NOMO-1 treated with DMSO at 0.1 percent for 48 hours (cell line): ENCODE measurements at regions not wholly inside any gene's neighbourhood (a gene's known extent, or its start where the extent isn't known, plus 50 kb on each side); places are given as distances from the start of the nearest gene placed in this dataset.
"Not testable (repeated sequence)": the region's sequence is repeated elsewhere in the genome, so short reads cannot be mapped to it uniquely, and the experiment has no call there.

Source experiments
- DNase-seq: peaks from one replicate; lab custom pipeline; 2025; ENCODE audit not compliant: unreplicated experiment; lab: John Stamatoyannopoulos, UW

- DNase-seq = no peak
Measured at GRCh38 chr4:152197211-152197610, 338.7 kb downstream of the FBXW7 start.

GRCh38 chr4:152195888-152196287, 340.0 kb downstream of the FBXW7 start:
- no peak for DNase-seq

DNA sequence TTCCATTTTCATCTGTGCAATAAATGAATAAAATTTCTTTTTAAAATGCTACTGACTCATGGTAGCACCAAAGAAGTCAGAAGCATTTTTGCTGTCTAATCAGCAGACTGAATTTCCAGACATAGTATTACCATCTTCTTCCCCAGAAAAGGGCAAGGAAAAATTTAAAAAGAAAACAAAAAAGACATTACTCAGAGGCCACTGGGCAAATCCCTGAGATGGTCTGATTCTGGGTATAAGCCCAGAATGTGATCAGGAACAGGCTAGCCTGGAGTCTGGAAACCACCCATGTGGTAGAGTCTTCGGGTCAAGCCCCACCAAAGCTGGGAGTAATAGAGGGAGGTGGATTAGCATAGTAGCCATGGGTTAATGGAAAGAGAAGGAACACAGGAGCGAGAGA, 342.8 kb downstream of the FBXW7 start:
- no peak for DNase-seq

DNA sequence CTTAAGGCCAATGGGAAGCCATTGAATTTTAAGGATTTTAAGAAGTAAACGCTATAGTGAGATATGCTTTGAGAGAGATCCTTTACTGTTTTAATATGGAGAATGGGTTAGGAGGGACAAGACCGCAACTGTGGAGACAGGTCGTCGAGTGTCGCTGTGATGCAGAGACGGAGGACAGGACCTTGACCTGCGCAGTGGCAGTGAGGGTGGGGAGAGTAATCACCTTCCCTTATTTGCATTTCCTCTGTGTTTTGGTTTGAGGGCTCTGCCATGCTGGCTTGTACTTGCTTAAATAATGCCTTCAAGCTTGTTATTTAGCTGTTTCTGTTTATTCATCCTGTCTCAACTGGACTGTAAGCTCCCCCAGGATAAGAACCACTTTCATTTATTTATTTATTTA, 345.0 kb downstream of the FBXW7 start:
- DNase-seq = no peak

DNA sequence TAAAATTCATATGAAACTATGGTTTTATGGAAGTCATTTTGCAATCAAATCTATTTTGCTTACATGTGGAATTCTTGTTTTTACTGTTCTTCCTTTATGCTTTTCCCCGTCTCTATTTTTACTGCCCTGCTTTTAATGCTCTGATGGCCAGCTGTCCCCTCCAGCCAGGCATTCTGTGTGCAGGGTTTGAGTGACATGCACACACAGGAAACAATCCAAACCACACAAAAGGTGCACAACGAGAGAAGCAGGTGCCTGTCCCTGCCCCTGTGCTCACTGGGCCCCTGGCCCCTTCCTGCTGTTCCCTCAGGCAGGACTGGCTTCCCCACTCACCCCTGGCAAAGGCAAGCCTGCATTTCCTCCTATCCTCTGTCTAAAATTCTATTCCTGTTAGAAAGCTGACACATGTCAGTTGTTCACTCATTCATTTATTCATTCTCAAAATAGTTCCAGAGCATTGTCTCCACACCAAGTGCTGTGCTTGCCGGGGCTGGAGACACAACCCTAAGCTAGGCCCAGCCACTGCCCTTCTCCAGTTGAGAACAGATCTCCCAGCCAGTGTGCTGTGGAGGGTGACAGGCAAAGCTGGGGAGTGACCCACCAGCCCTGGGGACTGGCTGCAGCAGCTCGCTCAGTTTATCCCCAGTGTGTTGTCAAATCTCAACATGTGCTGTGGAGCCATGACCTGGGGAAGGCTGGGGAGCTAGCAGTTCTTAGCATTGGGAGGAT, 346.3 kb downstream of the FBXW7 start:
- no peak for DNase-seq

- DNase-seq = no peak
Measured at GRCh38 chr4:152188801-152189200, 347.1 kb downstream of the FBXW7 start.

DNA sequence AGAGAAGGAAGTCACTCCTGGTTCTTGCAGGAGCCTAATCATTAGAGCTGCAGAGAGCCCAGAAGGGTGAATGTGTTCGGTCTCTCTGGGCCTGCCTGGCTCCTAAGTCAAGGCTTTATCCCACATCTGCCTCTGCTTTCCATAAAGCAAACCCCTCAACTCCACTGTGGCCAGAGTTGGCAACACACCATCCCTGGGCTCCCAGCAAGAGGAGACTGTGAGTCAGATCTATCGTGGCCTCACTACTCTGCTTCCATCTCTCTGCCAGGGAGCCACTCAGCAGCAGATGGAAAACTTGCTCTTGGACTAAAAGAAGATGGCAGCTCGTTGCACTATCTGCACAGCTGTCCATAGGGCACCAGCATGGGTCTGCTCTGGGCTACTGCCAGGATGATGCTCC, 348.2 kb downstream of the FBXW7 start:
- no peak for DNase-seq

DNA sequence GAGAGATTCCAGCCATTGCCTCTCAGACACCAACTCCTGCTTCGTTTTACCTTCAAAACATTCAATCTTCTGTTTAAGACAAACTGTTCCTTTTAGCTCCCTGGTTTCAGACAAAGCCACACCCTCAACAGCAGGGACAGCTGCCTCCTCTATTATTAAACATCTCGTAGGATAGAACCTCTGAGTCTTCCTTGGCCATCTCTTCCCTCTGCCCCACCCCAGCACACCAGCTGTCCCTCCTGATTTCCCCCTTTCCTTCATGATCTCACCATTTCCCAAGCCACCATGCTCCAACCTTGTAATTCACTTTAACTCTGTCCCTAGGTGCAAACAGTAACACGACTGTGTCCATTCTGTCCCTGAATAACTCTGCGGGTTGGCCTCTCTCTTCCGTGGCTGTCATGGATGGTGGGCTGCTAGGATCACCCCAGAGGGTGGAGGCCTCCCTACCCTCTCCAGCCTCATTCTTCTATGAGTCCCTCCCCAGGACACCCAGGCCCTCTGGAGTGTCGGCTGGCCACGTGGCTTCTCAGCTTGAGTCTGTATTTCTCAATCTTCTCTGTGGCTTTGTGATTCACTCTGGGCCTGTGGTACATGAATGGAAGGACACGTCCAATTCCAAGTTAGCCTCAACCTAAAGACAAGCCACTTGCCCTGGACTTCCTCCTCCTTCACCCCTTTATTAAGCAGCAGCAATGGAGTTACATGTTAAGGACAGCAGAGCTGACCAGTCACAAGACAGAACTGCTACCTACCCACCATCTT, 349.9 kb downstream of the FBXW7 start:
- peak; percentile 64 for DNase-seq

DNA sequence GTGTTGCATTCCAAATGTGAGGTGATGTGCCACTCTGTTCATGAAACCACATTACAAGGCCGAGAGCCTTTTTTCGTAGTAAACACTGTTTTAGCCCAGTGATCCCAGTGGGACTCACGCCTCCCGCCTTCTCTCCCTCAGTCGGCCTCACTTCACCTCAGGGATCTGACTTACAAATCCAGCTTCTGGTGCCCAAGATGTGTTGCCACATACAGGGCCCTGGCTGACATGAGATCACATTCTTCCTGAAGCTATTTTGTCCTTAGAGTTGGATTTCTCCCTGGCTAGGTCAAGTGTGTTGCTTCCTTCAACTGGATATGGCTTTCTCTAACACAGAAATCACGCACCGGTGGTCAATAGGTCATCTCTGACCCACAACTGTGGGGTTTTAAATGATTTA, 354.7 kb downstream of the FBXW7 start:
- no peak for DNase-seq

DNA sequence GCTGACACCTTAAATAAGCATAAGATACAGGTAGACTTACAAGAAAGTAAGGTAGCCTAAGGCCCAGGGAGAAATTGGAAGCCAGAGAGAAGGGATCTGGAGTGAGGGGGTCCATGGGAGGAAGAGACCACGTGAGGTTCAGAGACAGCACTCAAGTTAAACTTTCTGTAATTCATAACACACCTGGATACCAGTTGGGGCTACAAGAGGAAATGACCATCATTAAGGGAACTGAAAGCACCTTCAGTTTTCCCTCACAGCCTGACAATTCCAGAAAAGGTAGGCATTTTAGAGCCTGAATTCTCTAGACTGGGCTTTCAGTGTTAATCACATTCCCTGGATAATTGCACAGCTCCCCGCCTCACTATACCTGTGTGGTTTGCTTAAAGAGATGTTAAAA, 355.5 kb downstream of the FBXW7 start:
- no peak for DNase-seq

DNA sequence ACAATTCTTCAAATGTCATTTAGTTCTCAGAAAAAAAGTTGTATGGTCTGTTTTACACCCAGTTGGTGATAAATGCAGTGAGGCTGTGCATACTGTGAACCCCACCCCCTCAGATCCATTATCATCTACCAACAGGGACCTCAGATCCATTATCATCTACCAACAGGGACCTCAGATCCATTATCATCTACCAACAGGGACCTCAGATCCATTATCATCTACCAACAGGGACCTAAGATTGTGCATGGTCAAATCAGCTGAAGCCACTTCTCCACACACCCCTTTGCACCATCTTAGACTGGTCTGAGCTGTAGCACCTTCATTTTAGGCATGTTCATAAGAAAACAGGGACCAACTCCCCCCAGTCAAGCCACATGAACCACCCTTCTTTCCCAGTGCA, 358.4 kb downstream of the FBXW7 start:
- not testable (repeated sequence) for DNase-seq

DNA sequence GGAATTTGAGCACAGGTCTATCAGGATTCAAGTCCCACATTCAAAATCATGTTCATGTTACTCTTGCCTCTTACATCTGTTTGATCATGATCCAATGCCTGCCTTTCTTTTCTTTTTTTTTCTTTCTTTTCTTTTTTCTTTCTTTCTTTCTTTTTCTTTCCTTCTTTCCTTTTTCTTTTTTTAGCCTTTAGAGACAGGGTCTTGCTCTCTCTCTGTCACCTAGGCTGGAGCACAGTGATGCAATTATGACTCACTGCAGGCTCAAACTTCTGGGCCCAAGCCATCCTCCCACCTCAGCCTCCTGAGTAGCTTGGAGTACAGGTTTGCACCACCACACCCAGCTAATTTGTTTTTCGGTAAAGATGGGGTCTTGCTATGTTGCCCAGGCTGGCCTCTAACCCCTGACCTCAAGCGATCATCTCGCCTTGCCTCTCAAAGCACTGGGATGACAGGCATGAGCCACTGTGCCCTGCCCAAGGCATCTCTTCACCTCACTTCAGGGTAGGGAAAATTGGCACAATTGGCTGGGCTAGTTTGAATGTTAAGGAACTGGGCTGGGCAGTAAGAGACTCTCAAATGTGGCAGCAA, 359.2 kb downstream of the FBXW7 start:
- no peak for DNase-seq

DNA sequence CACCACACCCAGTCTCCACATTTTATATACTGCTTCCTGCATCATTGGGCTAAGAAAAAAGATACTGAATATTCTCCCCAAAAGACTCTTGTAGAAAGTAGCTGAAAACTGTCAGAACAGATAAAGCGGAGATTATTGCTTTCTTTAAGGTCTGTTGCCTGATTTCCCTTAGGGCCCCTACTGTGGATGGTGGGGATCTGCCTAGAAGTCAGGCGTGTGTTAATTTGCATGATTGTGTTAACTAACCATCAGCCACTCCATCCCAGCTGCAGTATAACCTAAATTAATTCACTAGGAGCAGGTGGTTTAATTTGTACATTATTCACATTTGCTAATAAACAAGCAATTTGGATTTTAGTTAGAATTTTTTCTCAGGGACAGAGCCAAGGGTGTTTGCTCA, 360.3 kb downstream of the FBXW7 start:
- no peak for DNase-seq

DNA sequence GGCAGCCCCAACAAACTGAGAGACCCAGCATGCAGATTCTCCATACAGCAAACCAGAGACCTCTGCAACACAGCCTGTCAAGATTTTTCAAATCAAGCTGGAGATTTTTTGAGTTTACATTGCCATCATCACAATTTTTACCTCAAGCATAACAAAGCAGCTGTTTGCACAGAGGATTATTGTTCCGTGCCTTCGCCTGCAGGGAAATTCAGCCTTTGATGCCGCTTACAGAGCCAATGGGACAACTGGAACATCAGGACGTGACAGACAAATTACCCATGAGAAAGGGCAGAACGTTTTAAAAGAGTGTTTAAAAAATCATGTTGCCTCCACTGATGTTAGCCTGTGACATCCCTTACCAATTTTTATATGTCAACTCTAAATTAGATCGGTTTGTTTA, 363.7 kb downstream of the FBXW7 start:
- no peak for DNase-seq

DNA sequence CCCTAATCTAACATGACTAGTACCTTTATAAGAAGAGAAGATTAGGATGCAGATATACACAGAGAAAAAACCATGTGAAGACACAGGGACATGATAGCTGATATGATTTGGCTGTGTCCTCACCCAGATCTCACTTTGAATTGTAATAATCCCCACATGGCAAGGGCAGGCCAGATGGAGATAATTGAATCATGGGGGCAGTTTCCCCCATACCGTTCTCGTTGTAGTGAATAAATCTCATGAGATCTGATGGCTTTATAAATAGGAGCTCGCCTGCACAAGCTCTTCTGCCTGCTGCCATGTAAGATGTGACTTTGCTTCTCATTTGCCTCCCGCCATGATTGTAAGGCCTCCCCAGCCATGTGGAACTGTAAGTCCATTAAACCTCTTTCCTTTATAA, 364.3 kb downstream of the FBXW7 start:
- DNase-seq = no peak

GRCh38 chr4:152169683-152170082, 366.2 kb downstream of the FBXW7 start:
- DNase-seq = no peak

GRCh38 chr4:152168987-152169616, 366.8 kb downstream of the FBXW7 start:
- DNase-seq = no peak

- DNase-seq = peak; percentile 9
Measured at GRCh38 chr4:152166567-152166966, 369.3 kb downstream of the FBXW7 start.

GRCh38 chr4:152165846-152166245, 370.0 kb downstream of the FBXW7 start:
- DNase-seq = no peak

DNA sequence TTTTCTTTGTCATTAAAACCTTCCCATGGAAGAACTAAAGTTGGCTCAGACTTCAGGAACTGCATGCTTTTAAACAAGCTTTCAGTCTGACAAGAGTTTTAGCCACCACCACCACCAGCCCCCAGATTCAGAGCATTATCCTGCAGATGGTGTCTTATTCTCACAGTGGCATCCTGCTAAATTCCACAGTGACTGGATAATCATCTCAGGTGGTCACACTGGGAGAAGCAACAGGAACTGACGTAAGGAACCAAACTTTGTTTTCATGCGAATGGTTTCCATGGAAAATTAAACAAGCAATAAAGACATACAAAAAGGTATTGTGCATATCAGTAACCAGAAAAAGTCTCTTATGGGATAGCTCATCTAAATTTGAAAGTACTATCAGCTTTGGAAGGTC, 370.7 kb downstream of the FBXW7 start:
- DNase-seq = no peak

DNA sequence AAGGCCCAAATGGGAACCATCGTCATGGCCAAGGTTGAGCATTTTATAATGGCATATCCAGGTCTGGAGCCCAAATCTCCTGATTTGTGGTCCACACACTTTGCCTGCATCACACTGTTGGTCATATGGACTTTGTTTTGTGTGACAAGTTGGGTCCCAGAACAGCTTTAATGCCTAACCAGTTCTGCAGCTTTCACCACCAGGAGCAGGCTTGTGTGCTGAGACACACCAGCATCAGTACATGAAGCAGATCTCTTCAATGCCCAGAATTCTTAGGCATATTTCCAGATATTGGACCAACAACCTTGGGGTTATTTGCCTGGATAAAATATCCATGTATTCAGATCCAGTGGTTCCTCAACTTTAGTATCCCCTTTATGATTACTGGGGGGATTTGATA, 371.3 kb downstream of the FBXW7 start:
- no peak for DNase-seq

GRCh38 chr4:152162331-152162697, 373.6 kb downstream of the FBXW7 start:
- no peak for DNase-seq
